ENCODE measurements at regions not wholly inside any gene's neighbourhood (a gene's known extent, or its start where the extent isn't known, plus 50 kb on each side); places are given as distances from the start of the nearest gene placed in this dataset.
"Not testable (repeated sequence)": the region's sequence is repeated elsewhere in the genome, so short reads cannot be mapped to it uniquely, and the experiment has no call there.

DNA sequence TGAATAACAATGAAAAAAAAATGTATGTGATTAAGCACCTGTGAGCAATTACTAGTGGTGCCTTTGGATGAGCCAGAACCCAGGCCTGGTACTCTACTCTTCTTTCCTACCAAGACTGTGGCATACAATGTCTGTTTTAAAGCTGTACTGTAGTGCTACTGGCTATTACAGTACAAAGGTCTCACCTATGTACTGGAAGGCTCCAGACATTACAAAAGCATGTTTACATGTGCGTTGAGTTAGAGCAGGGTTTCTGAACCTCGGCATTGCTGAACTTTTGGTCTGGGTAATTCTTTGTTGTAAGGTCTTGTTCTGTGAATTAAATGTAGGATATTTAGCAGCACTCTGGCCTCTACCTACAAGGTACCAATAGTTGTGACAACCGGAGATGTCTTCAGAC is 153.8 kb downstream of the SPATA18 start:
- H3K4me3 ChIP-seq (ENCODE audit: low read depth, low read length): no peak overlapping the region
- in situ Hi-C loops (cut with HindIII; ENCODE audit: low sequenced_read_pairs): no loop called here
- DNase-seq (ENCODE audit: low read depth, low spot score): no peak
- TF ChIP-seq, protein P1, sequence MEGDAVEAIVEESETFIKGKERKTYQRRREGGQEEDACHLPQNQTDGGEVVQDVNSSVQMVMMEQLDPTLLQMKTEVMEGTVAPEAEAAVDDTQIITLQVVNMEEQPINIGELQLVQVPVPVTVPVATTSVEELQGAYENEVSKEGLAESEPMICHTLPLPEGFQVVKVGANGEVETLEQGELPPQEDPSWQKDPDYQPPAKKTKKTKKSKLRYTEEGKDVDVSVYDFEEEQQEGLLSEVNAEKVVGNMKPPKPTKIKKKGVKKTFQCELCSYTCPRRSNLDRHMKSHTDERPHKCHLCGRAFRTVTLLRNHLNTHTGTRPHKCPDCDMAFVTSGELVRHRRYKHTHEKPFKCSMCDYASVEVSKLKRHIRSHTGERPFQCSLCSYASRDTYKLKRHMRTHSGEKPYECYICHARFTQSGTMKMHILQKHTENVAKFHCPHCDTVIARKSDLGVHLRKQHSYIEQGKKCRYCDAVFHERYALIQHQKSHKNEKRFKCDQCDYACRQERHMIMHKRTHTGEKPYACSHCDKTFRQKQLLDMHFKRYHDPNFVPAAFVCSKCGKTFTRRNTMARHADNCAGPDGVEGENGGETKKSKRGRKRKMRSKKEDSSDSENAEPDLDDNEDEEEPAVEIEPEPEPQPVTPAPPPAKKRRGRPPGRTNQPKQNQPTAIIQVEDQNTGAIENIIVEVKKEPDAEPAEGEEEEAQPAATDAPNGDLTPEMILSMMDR (IDR thresholded peaks at IDR 0.05; ENCODE audit: low read depth, low read length): no peak

DNA sequence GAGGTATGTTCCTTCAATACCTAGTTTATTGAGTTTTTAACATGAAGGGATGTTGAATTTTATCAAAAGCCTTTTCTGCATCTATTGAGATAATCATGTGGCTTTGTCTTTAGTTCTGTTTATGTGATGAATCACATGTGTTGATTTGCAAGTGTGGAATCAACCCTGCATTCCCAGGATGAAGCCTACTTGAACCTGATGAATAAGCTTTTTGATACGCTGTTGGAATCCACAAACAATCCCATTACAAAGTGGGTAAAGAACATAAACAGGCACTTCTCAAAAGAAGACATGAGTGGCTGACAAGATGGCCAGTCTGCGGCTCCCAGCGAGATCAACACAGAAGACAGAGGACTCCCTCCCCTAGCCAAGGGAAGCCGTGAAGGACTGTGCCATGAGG is 156.0 kb downstream of the SPATA18 start:
- H3K4me3 ChIP-seq (ENCODE audit: low read depth, low read length); DNase-seq (ENCODE audit: low read depth, low spot score); in situ Hi-C loops (cut with HindIII; ENCODE audit: low sequenced_read_pairs): not testable (repeated sequence)

DNA sequence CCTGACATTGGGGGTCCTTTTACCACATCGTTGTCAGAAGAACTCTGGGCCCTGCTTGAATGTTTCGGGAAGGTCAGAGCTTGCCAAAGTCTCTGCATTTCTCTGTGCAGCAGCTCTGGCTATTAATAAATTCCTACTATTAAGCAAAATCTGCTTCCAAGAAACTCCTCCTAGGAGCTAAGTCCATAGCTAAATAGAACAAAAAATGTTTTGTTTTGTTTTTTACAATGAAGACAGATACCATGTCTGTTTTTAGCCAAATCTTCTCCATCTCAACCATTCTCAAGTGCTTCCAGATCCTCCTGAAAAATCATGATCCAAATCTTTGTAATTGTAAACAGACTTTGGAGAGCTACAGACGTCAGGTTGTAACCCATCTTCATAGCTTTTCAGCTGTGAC is 161.6 kb downstream of the SPATA18 start:
- DNase-seq (ENCODE audit: low read depth, low spot score): no peak
- in situ Hi-C loops (cut with HindIII; ENCODE audit: low sequenced_read_pairs): no loop called here
- TF ChIP-seq, protein P1 (IDR thresholded peaks at IDR 0.05; ENCODE audit: low read depth, low read length): no peak
- H3K4me3 ChIP-seq (ENCODE audit: low read depth, low read length): no peak overlapping the region

DNA sequence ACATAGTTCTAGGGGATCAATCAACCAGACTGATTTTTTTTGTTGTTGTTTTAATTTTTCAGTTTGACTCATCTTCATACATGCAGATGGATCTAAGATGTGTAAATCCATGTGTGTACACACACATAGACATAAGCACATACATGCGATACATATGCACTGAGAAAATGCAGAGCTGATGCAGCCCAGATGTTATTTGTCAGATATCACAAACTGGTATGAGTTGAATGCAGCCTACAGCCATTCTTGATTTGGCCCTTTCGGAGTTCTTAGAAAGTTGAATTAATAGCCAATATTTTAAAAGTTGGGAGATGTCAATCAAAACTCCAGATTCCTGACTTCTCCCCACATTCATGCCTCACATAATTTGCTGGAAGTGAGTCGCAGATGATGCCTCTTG is 180.4 kb downstream of the SPATA18 start:
- no peak overlapping the region for H3K4me3 ChIP-seq (ENCODE audit: low read depth, low read length)
- TF ChIP-seq, protein P1 (IDR thresholded peaks at IDR 0.05; ENCODE audit: low read depth, low read length): no peak
- no peak for DNase-seq (ENCODE audit: low read depth, low spot score)
- in situ Hi-C loops (cut with HindIII; ENCODE audit: low sequenced_read_pairs): no loop called here

DNA sequence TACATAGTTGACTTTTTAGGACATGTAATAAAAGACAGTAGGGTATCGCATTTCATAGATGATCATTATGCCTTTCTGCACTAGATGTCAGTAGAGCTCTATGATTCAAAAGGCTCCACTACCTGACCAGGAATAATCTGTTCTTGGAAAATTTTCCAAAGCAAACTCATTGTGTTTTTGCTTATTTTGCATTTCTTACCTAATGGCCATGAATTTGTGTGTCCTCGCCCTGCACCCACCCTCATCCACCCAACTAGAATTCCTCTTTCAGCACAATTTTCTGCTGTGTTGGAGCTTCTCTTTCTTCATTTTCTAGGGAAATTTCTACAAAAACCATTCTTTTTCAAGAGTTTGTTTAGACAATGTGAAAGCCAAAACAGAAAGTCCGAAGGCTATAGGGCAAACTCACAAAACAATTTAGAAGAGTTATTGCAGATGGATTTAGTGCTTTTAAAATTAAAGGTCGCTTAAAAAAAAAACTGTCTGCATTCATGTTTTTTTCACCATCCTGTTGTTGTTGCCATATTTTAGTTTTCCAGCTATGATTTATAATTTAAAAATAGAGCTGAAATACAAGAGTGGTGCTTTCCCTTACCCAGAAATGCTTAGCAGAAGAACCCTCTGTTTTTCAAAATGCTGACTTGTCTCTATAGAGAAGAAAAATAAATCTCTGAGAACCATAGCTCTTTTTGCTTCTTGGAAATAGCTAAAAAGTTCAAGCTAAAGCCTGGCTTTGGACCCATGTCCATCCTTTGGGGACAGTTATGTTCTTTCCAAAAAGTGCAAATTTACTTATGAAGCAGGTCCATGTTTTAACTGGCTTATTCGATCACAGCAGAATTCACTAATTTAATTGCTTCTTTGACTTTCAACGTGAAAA is 183.7 kb downstream of the SPATA18 start:
- in situ Hi-C loops (cut with HindIII; ENCODE audit: low sequenced_read_pairs): no loop called here
- DNase-seq (ENCODE audit: low read depth, low spot score): peak; percentile 19
- no peak overlapping the region for H3K4me3 ChIP-seq (ENCODE audit: low read depth, low read length)
- TF ChIP-seq, protein P1 (IDR thresholded peaks at IDR 0.05; ENCODE audit: low read depth, low read length): peak; percentile 34

DNA sequence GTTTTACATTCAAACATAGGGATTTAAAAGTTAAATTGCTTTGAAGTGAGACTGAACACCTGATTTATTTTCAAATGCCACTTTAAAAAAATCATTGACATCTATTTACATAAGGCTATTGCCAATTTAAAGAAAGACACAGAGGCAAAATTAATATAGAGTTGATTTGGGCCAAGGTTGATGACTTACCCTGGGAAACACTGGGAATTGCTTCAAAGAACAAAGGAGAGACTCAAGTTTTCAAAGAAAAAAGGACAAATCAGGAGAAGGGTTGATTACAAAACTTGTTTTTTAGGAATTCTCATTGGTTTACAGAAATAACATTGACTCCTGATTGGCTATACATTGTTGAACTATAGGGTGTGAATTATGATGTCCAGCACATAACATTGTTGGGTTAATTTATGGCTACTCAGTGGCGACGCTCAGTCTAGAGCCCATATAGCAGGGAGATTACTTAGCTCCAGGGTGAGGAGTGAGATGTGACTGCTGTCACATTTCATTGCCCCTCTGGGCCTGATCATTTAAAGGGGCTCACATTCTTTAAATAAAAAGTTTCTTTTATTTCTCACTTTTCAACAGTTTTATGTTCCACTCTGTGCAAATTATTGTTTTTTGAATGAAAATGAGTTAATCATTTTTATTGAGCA is 184.6 kb downstream of the SPATA18 start:
- no peak overlapping the region for H3K4me3 ChIP-seq (ENCODE audit: low read depth, low read length)
- no peak for DNase-seq (ENCODE audit: low read depth, low spot score)
- TF ChIP-seq, protein P1 (IDR thresholded peaks at IDR 0.05; ENCODE audit: low read depth, low read length): no peak
- in situ Hi-C loops (cut with HindIII; ENCODE audit: low sequenced_read_pairs): no loop called here

DNA sequence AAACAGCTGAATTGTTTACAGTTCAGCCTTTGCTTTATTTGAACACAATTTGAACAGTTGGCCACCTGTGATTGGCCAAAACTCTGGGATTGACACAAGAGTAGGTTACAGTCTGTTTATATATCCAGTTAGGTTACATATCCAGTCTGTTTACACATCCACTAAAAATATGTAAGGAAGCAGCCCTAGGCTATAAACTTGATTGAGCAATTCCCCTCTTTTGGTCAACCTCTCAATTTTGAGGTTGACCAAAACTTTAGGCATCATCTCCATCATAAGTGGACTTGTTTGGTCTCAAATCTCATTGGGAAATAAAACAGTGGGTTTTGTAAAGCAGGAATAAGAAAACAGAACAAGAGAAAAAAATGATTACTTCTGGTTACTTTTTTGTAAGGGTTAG is 190.8 kb downstream of the SPATA18 start:
- TF ChIP-seq, protein P1 (IDR thresholded peaks at IDR 0.05; ENCODE audit: low read depth, low read length): no peak
- H3K4me3 ChIP-seq (ENCODE audit: low read depth, low read length): no peak overlapping the region
- in situ Hi-C loops (cut with HindIII; ENCODE audit: low sequenced_read_pairs): no loop called here
- no peak for DNase-seq (ENCODE audit: low read depth, low spot score)

Data from astrocyte of the spinal cord (primary cell).